K562 (cell line): ENCODE measurements at regions not wholly inside any gene's neighbourhood (a gene's known extent, or its start where the extent isn't known, plus 50 kb on each side); places are given as distances from the start of the nearest gene placed in this dataset.

Source experiments
- ATAC-seq: fragments of 200-7000 bp; cut with Tn5 transposase; 3 replicates; pipeline ENCODE4 v1.9.1; 2020; ENCODE audit warnings: moderate library complexity
- BruUV-seq: library from RNA; stranded (reverse); fragments of 400-500 nt; replicated peaks from 2 replicates; lab custom pipeline; 2021; lab: Mats Ljungman, UMichigan
- CTCF ChIA-PET: fragments of 300-600 bp; formaldehyde crosslinking; extraction: SDS; loops from one replicate; lab custom pipeline; 2021; ENCODE audit warnings: low intra/inter-chr PET ratio; lab: Yijun Ruan, JAX
- POLR2A ChIA-PET: fragments of 300-600, 350-650 bp; sonication (Branson Sonifier 250); formaldehyde crosslinking; extraction: SDS; loops from one replicate; lab custom pipeline; 2021; ENCODE audit warnings: antibody characterized with exemption, inconsistent platforms; lab: Yijun Ruan, JAX
- DNase-seq, 4 experiments: peaks; one replicate each; pipeline versions ENCODE4 v3.0.0 to v3.0.0-alpha.2; 2011 to 2018; ENCODE audit warnings: low spot score in 3 of 4, mixed read lengths in 3 of 4; ENCODE audit errors: extremely low read depth in 1 of 4
- FAIRE-seq: peaks from 2 replicates; lab custom pipeline; 2011; peaks lifted over from hg19 to GRCh38; lab: Jason Lieb, UNC
- H2AFZ ChIP-seq: 2 replicates; pipeline ENCODE4 v1.6.0; 2011; ENCODE audit warnings: low read depth, low read length, control low read depth, inconsistent platforms
- H3K27ac ChIP-seq: fragments of 200-600 bp; 3 replicates; pipeline ENCODE4 v1.8.0; 2011; ENCODE audit warnings: low read depth, mild to moderate bottlenecking, control low read depth, inconsistent platforms, low read length, moderate library complexity, mixed read lengths; ENCODE audit errors: extremely low read depth
- H3K27me3 ChIP-seq, 2 experiments: fragments of 300-600 bp in 1 of 2; 2 replicates in 1 of 2; 3 replicates in 1 of 2; pipeline versions ENCODE4 v1.6.0 to v1.8.0; 2011; ENCODE audit warnings: inconsistent platforms in 2 of 2, low read length in 2 of 2, mild to moderate bottlenecking in 1 of 2, mixed read lengths in 1 of 2, moderate library complexity in 1 of 2; ENCODE audit not compliant: control insufficient read depth in 2 of 2, insufficient read depth in 2 of 2
- H3K36me3 ChIP-seq: fragments of 300-600 bp; 3 replicates; pipeline ENCODE4 v1.8.0; 2011; ENCODE audit warnings: mild to moderate bottlenecking, low read length, inconsistent platforms; ENCODE audit not compliant: control insufficient read depth, insufficient read depth
- H3K4me1 ChIP-seq, 2 experiments: fragments of 200-600 bp in 1 of 2; replicated peaks in 1 of 2; 2 replicates in 1 of 2; 3 replicates in 1 of 2; pipeline versions ENCODE4 v1.5.1 to v1.8.0; 2011; ENCODE audit warnings: inconsistent platforms in 2 of 2, low read length in 2 of 2, mild to moderate bottlenecking in 1 of 2, mixed read lengths in 1 of 2, moderate library complexity in 1 of 2; ENCODE audit not compliant: control insufficient read depth in 2 of 2, insufficient read depth in 2 of 2
- H3K4me2 ChIP-seq: 2 replicates; pipeline ENCODE4 v1.6.1; 2011; ENCODE audit warnings: low read length, control low read depth, inconsistent platforms, mixed read lengths; ENCODE audit not compliant: insufficient read depth
- H3K4me3 ChIP-seq: fragments of 200-600 bp; sonication (generic), shearing (Covaris generic); 2 replicates; pipeline ENCODE4 v1.5.1; 2016; ENCODE audit warnings: control low read depth, inconsistent platforms
- H3K79me2 ChIP-seq: fragments of 200-600 bp; 3 replicates; pipeline ENCODE4 v1.8.0; 2011; ENCODE audit warnings: low read length, inconsistent platforms; ENCODE audit not compliant: control insufficient read depth, insufficient read depth
- H3K9ac ChIP-seq, 2 experiments: 2 replicates each; pipeline versions ENCODE4 v1.6.0 to v1.6.1; 2011; ENCODE audit warnings: low read depth in 2 of 2, low read length in 2 of 2, control low read depth in 1 of 2, inconsistent platforms in 1 of 2, mild to moderate bottlenecking in 1 of 2, mixed read lengths in 1 of 2; ENCODE audit not compliant: insufficient read depth in 1 of 2
- H3K9me1 ChIP-seq: one replicate; pipeline ENCODE4 v1.6.0; 2011; ENCODE audit warnings: inconsistent platforms, mild to moderate bottlenecking, low read length, moderate library complexity; ENCODE audit not compliant: control insufficient read depth, insufficient read depth
- H3K9me3 ChIP-seq: replicated peaks from 2 replicates; pipeline ENCODE4 v1.5.1; 2011; ENCODE audit warnings: low read depth, low read length, inconsistent platforms; ENCODE audit not compliant: control insufficient read depth, insufficient read depth
- H4K20me1 ChIP-seq: replicated peaks from 2 replicates; pipeline ENCODE4 v1.6.1; 2011; ENCODE audit warnings: low read length, inconsistent platforms, mixed read lengths; ENCODE audit not compliant: control insufficient read depth, insufficient read depth
- CBX2 ChIP-seq: fragments of 200-600 bp; sonication (generic); IDR thresholded peaks from one replicate; pipeline ENCODE4 v1.6.1; 2012; ENCODE audit warnings: mild to moderate bottlenecking, low read length, inconsistent platforms; ENCODE audit not compliant: insufficient read depth, poor library complexity, severe bottlenecking
- CREB5 ChIP-seq: fragments of 250-450 bp; sonication (Bioruptor Pico); IDR thresholded peaks from 2 replicates; pipeline ENCODE4 v1.5.0; 2020; ENCODE audit warnings: mild to moderate bottlenecking
- CTCF ChIP-seq, 3 experiments: IDR thresholded peaks in 2 of 3; conservative IDR thresholded peaks in 1 of 3; 2 replicates each; pipeline ENCODE4 v1.5.1; 2011 to 2012; ENCODE audit warnings: low read length in 3 of 3, mild to moderate bottlenecking in 3 of 3, control low read depth in 2 of 3, improper control_type of control experiment in 1 of 3, inconsistent platforms in 1 of 3, low read depth in 1 of 3, mixed read lengths in 1 of 3, moderate library complexity in 1 of 3; ENCODE audit not compliant: insufficient read depth in 2 of 3
- EHMT2 ChIP-seq: fragments of 450-650 bp; IDR thresholded peaks from 2 replicates; pipeline ENCODE4 v1.6.1; 2018; ENCODE audit warnings: antibody characterized with exemption
- L3MBTL2 ChIP-seq: fragments of 450-650 bp; IDR thresholded peaks from 2 replicates; pipeline ENCODE4 v1.6.1; 2016; ENCODE audit warnings: mild to moderate bottlenecking, moderate library complexity
- LCOR ChIP-seq: sonication (generic); formaldehyde crosslinking; IDR thresholded peaks from 2 replicates; pipeline ENCODE4 v1.8.0; 2022; ENCODE audit warnings: mild to moderate bottlenecking, missing genetic modification reagents
- NFXL1 ChIP-seq: fragments of 450-650 bp; formaldehyde crosslinking; IDR thresholded peaks from 2 replicates; pipeline ENCODE4 v1.4.0; 2021; ENCODE audit warnings: mild to moderate bottlenecking
- POLR2AphosphoS5 ChIP-seq: IDR thresholded peaks from 2 replicates; pipeline ENCODE4 v1.6.1; 2011; ENCODE audit warnings: mild to moderate bottlenecking, low read depth, low read length, moderate library complexity; ENCODE audit not compliant: control insufficient read depth, insufficient read depth
- SUPT5H ChIP-seq: fragments of 450-650 bp; IDR thresholded peaks from 2 replicates; pipeline ENCODE4 v1.6.1; 2016
- TAF15 ChIP-seq: fragments of 200-400 bp; formaldehyde crosslinking; IDR thresholded peaks from 2 replicates; pipeline ENCODE4 v1.6.1; 2017; ENCODE audit warnings: mild to moderate bottlenecking, low read depth, low read length, moderate library complexity
- XRCC3 ChIP-seq: fragments of 450-650 bp; IDR thresholded peaks from 2 replicates; pipeline ENCODE4 v1.6.1; 2017; ENCODE audit warnings: mild to moderate bottlenecking, moderate library complexity
- ZBTB33 ChIP-seq: sonication (generic); formaldehyde crosslinking; IDR thresholded peaks from 2 replicates; pipeline ENCODE4 v1.8.1; 2023; ENCODE audit warnings: mild to moderate bottlenecking, missing genetic modification reagents
- ZFPM2 ChIP-seq: fragments of 250-450 bp; sonication (Bioruptor Pico); IDR thresholded peaks from 2 replicates; pipeline ENCODE4 v1.5.1; 2022; ENCODE audit warnings: mild to moderate bottlenecking
- ZNF41 ChIP-seq: fragments of 250-450 bp; sonication (Bioruptor Pico); conservative IDR thresholded peaks from 2 replicates; pipeline ENCODE4 v1.4.0; 2020; ENCODE audit warnings: mild to moderate bottlenecking
- WGBS: fragments of 100-300 bp; shearing (Covaris generic); methylation state at CpG from one replicate; pipeline ENCODE4 v1.1.6; 2016; ENCODE audit warnings: low coverage, mixed read lengths; ENCODE audit not compliant: insufficient coverage; ENCODE audit errors: missing lambda C conversion rate; 5-methylcytosine and 5-hydroxymethylcytosine counted together
- in situ Hi-C: fragments of 300-500 bp; cut with MboI; formaldehyde crosslinking; loops from 4 replicates; pipeline ENCODE4 v1.15.0; 2018; ENCODE audit warnings: inconsistent platforms, mixed read lengths
- intact Hi-C: fragments of 100-400 bp; cut with micrococcal nuclease; formaldehyde crosslinking; loops from 2 replicates; pipeline ENCODE4 v1.14.2; 2022
- TF ChIP-seq, protein P1 (sequence below): fragments of 250-450 bp; sonication (Bioruptor Pico); IDR thresholded peaks from 2 replicates; pipeline ENCODE4 v1.9.0; 2021; ENCODE audit warnings: mild to moderate bottlenecking

- Histone ChIP-seq H3K27ac (no peak overlapping the region), H4K20me1 (no peaks in the 10 kb centered on the region), H3K4me3 (no peak overlapping the region), H3K4me1 (no peaks in the 10 kb centered on the region), H3K9me1 (no peaks in the 10 kb centered on the region), H3K27me3 (no peaks in the 10 kb centered on the region), H3K79me2 (no peaks in the 10 kb centered on the region), H3K36me3 (no peaks in the 10 kb centered on the region), H3K9me3 (no peaks in the 10 kb centered on the region), H3K4me2 (no peak overlapping the region), H3K9ac (no peak overlapping the region), H2AFZ (no peak overlapping the region)
- intact Hi-C loops = no loop called here
- ATAC-seq (no peak), DNase-seq (no peak), FAIRE-seq (no peak)
- no TSS peak for BruUV-seq
- in situ Hi-C loops = no loop called here
- 2% methylated on average over 6 of the region's 6 CpGs for WGBS
- POLR2A ChIA-PET = no interaction called here
- TF ChIP-seq ZFPM2 (CRISPR knock-in tag) (no peak), XRCC3 (no peak), ZNF41 (CRISPR knock-in tag) (no peak), EHMT2 (no peak), CBX2 (no peak), LCOR (no peak), SUPT5H (no peak), TAF15 (no peak), CTCF (IDR thresholded peaks at IDR 0.05 in 2 of 3, conservative IDR thresholded peaks at IDR 0.05 in 1 of 3; ENCODE audit: insufficient read depth in 2 of 3, low read depth in 1 of 3, low read length in 3 of 3) (no peak), CREB5 (CRISPR knock-in tag) (no peak), ZBTB33 (no peak), NFXL1 (CRISPR knock-in tag) (no peak), POLR2AphosphoS5 (no peak), L3MBTL2 (no peak)
- TF ChIP-seq, protein P1, sequence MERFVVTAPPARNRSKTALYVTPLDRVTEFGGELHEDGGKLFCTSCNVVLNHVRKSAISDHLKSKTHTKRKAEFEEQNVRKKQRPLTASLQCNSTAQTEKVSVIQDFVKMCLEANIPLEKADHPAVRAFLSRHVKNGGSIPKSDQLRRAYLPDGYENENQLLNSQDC = no peak
- CTCF ChIA-PET = no interaction called here
Observed at GRCh38 chr2:180416627-180417026, 409.5 kb upstream of the CWC22 start.
